Urinary bladder (tissue), 4 donors: ENCODE measurements at regions not wholly inside any gene's neighbourhood (a gene's known extent, or its start where the extent isn't known, plus 50 kb on each side); places are given as distances from the start of the nearest gene placed in this dataset. TPM values are rescaled to one million over a fixed set of nuclear protein-coding genes. Genes with fewer than 3 reads are reported as not detected.
A peak's percentile ranks its signal among the peaks of the same experiment; 100 is the strongest.

Experiments
- DNase-seq: peaks from one replicate; pipeline ENCODE4 v3.0.0-alpha.2; 2015; ENCODE audit errors: extremely low spot score
- H3K27ac ChIP-seq: one replicate; pipeline ENCODE4 v1.5.1; 2013; ENCODE audit warnings: low read depth, mild to moderate bottlenecking, moderate library complexity
- H3K36me3 ChIP-seq: one replicate; pipeline ENCODE4 v1.6.1; 2013; ENCODE audit warnings: mild to moderate bottlenecking, moderate library complexity; ENCODE audit not compliant: insufficient read depth
- H3K4me1 ChIP-seq: one replicate; pipeline ENCODE4 v1.6.1; 2013; ENCODE audit warnings: mild to moderate bottlenecking, moderate library complexity; ENCODE audit not compliant: insufficient read depth
- H3K4me3 ChIP-seq: one replicate; pipeline ENCODE4 v1.5.1; 2013; ENCODE audit warnings: low read depth, low read length
- WGBS: extraction: QIAGEN DNeasy Blood & Tissue Kit; methylation state at CpG from one replicate; pipeline ENCODE4 v1.1.7; 2013; 5-methylcytosine and 5-hydroxymethylcytosine counted together
- small RNA-seq: library from RNA; depleted of rRNA; stranded (forward); fragments of <200 nt; gene quantifications from one replicate; pipeline ENCODE3, GENCODE V24; 2014
- donor health status: healthy with polysubstance abuse.
- donor health status: healthy.

- Histone ChIP-seq H3K27ac (no peak overlapping the region), H3K4me1 (no peaks in the 10 kb centered on the region), H3K4me3 (no peak overlapping the region), H3K36me3 (no peaks in the 10 kb centered on the region)
- DNase-seq, result no peak
- WGBS, result 96% methylated on average over 2 of the region's 2 CpGs
Observed at GRCh38 chr3:168157903-168158302, 62.2 kb upstream of the GOLIM4 start.

- WGBS, result 80% methylated on average over 2 of the region's 2 CpGs
- H3K36me3 ChIP-seq, result no peaks in the 10 kb centered on the region
- DNase-seq, result no peak
- no peaks in the 10 kb centered on the region for H3K4me1 ChIP-seq
- H3K27ac ChIP-seq, result no peak overlapping the region
- H3K4me3 ChIP-seq, result no peak overlapping the region
Observed at GRCh38 chr3:168157099-168157700, 61.5 kb upstream of the GOLIM4 start.

GRCh38 chr3:168156479-168156878 is 60.8 kb upstream of the GOLIM4 start:
- Histone ChIP-seq H3K36me3 (no peaks in the 10 kb centered on the region), H3K4me1 (no peaks in the 10 kb centered on the region), H3K4me3 (no peak overlapping the region), H3K27ac (no peak overlapping the region)
- no peak for DNase-seq
- WGBS, result 79% methylated on average over 6 of the region's 6 CpGs

- H3K27ac ChIP-seq, result no peak overlapping the region
- H3K4me3 ChIP-seq, result no peak overlapping the region
- H3K4me1 ChIP-seq, result no peaks in the 10 kb centered on the region
- H3K36me3 ChIP-seq, result no peaks in the 10 kb centered on the region
- DNase-seq, result no peak
Observed at GRCh38 chr3:168155303-168155702, 59.6 kb upstream of the GOLIM4 start.

- no peak for DNase-seq
- H3K36me3 ChIP-seq, result no peaks in the 10 kb centered on the region
- H3K27ac ChIP-seq, result no peak overlapping the region
- H3K4me1 ChIP-seq, result no peaks in the 10 kb centered on the region
- H3K4me3 ChIP-seq, result no peak overlapping the region
- WGBS, result 83% methylated on average over 2 of the region's 2 CpGs
Observed at GRCh38 chr3:168154089-168154488, 58.4 kb upstream of the GOLIM4 start.

GRCh38 chr3:168152149-168152548 is 56.4 kb upstream of the GOLIM4 start:
- 97% methylated on average over 1 of the region's 1 CpG for WGBS
- no peak overlapping the region for H3K4me3 ChIP-seq
- no peak for DNase-seq
- H3K27ac ChIP-seq, result no peak overlapping the region
- no peaks in the 10 kb centered on the region for H3K36me3 ChIP-seq
- H3K4me1 ChIP-seq, result no peaks in the 10 kb centered on the region

Small RNA genes lying in the stretch of these regions (small RNA-seq; reads per million reads assigned to genes)
- gene MIR551B (2.9 reads per million, percentile 89 among the genes with 10 or more reads in this experiment), gene RNU2-20P (not detected)
